ENCODE measurements at regions not wholly inside any gene's neighbourhood (a gene's known extent, or its start where the extent isn't known, plus 50 kb on each side); places are given as distances from the start of the nearest gene placed in this dataset.
"Not testable (repeated sequence)": the region's sequence is repeated elsewhere in the genome, so short reads cannot be mapped to it uniquely, and the experiment has no call there.

DNA sequence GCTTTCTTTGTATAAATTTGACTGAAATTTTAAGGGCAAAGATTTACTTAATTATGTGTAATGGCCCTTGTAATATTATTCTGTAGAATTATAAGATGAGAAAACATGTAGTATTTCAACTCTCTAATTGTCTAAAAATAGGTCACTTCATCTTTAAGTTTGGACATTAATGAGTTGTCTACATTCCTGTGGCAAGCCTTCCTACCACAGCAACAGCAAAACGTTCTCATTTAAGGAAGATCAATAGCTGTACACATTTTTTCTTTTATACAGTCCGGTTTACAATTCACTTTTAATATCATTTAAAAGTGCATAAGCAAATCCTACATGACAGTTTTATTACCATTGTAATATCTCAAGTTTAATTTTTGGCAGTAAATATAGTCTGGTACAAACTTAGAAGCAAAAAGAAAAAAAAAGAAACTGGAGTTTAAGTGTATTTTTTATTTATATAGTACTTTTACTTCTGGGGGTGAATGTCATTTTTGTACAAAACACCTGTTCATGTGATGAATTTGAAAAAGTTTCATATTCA, 501.8 kb downstream of the ZPLD1 start:
- DNase-seq (ENCODE audit: low read depth), result no peak
- TF ChIP-seq, protein P1, sequence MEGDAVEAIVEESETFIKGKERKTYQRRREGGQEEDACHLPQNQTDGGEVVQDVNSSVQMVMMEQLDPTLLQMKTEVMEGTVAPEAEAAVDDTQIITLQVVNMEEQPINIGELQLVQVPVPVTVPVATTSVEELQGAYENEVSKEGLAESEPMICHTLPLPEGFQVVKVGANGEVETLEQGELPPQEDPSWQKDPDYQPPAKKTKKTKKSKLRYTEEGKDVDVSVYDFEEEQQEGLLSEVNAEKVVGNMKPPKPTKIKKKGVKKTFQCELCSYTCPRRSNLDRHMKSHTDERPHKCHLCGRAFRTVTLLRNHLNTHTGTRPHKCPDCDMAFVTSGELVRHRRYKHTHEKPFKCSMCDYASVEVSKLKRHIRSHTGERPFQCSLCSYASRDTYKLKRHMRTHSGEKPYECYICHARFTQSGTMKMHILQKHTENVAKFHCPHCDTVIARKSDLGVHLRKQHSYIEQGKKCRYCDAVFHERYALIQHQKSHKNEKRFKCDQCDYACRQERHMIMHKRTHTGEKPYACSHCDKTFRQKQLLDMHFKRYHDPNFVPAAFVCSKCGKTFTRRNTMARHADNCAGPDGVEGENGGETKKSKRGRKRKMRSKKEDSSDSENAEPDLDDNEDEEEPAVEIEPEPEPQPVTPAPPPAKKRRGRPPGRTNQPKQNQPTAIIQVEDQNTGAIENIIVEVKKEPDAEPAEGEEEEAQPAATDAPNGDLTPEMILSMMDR (IDR thresholded peaks at IDR 0.05; ENCODE audit: insufficient read depth, low read depth, low read length, missing control alignments), result no peak
- no peak overlapping the region for H3K4me3 ChIP-seq (ENCODE audit: low read depth, low read length)

DNA sequence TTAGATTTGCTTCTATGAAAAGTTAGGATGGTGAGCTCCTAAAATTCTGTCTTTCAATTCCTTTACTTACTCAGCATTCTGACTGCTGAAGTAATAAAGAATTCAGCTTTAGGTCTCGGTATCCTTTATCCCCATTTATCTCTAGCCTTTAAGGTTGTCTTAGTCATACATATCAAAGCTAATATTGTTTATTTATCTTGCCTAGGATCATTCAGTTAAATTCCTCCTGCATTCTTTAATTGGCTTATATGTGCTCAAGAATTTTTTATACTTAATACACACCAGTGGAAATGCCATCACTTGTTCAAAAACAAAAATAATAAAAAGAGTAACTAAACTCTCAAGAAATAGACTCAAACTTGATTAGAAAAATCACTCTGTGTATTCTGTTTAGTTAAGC, 507.0 kb downstream of the ZPLD1 start:
- TF ChIP-seq, protein P1 (IDR thresholded peaks at IDR 0.05; ENCODE audit: insufficient read depth, low read depth, low read length, missing control alignments), result no peak
- H3K4me3 ChIP-seq (ENCODE audit: low read depth, low read length), result no peak overlapping the region
- no peak for DNase-seq (ENCODE audit: low read depth)

DNA sequence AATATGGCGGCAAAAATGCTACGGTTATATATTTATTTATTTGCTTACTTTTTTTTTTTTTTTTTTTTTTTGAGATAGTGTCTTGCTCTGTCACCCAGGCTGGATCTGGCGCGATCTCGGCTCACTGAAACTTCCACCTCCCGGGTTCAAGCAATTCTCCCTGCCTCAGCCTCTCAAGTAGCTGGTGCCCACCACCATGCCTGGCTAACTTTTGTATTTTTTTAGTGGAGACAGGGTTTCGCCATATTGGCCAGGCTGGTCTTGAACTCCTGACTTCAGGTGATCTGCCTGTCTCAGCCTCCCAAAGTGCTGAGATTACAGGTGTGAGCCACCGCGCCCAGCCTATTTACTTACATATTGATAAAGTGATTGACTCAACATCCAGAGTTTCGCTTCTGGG, 511.6 kb downstream of the ZPLD1 start:
- DNase-seq (ENCODE audit: low read depth); H3K4me3 ChIP-seq (ENCODE audit: low read depth, low read length): not testable (repeated sequence)

DNA sequence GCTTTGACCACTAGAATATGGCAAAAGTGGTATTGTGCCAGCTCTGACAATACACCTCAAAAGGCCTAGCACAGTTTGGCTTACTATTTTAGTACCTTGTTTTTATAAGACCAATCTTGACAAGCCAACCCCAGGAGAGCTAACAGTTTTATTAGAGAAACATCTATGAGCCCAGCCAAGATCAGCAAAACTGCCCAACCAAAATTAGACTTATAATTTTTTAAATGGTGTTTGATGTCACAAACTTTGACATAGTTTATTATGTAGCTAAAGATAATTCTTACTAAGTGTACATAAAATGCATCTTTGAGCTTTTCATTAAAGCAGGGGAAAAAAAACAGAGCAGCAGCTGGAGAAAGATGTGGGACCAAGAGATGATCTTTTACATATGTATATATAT, 537.5 kb downstream of the ZPLD1 start:
- DNase-seq (ENCODE audit: low read depth), result no peak
- H3K4me3 ChIP-seq (ENCODE audit: low read depth, low read length), result no peak overlapping the region
- TF ChIP-seq, protein P1 (IDR thresholded peaks at IDR 0.05; ENCODE audit: insufficient read depth, low read depth, low read length, missing control alignments), result no peak

DNA sequence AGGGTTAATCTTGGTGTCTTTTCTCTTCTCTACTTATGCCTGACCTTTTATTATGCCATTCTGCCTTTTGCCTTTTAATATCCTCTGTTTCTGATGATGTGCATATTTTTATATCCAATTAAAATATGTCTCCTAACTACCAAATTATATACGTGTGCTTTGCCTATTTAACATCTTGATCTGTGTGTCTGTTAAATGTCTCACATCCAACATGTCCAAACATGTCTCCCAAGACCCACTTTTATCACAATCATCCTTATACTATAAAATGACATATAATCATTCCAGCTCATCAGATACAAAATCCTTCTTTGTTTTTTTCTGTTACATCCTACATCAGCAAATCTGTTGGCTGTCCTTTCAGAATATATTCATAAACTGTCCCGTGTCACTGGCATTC, 539.5 kb downstream of the ZPLD1 start:
- TF ChIP-seq, protein P1 (IDR thresholded peaks at IDR 0.05; ENCODE audit: insufficient read depth, low read depth, low read length, missing control alignments), result no peak
- H3K4me3 ChIP-seq (ENCODE audit: low read depth, low read length), result no peak overlapping the region
- no peak for DNase-seq (ENCODE audit: low read depth)

DNA sequence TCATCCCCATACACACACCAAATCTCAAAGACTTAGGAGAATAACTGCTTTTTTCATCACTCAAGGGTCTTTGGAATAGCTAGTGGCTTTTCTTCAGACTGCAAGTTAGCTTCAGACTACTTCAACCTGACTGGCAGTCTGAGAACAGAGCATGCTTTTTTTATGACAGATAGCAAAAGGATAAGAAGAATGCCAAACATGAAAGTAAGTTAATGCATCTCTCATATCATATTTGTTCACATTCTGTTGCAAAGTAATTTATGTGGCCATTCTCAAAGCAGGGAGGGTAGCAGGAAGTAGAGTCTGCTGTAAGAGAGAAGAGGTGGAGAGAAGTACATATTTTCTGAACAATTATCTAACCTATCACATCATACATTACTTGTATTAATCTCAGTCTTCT, 544.4 kb downstream of the ZPLD1 start:
- DNase-seq (ENCODE audit: low read depth), result no peak

DNA sequence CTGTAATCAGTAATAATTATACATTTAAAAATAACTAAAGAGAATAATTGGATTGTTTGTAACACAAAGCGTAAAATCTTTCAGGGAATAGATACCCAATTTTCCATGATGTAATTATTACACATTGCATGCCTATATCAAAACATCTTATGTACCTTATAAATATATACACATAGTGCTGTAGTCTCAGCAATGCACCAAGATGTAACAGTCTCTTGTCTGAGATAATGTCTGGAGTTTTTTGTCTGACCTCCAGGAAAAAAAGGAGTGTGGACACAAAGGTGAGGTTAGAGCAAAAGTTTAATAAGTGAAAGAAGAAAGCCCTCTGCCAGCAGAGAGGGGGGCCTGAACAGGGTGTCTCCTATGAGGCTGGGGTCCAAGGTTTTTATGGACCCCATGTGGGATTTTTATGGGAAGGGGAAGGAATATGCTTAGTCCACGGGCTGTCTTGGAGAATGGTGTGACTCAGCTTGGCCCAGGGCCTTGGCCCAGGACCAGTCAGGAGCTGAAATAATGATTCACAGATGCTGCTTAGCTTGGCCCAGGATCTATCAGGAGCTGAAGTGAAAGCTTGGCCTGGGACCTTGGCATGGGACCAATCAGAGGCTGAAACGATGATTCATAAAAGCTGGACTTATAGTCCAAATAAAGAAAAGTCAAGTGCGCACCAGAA, 545.0 kb downstream of the ZPLD1 start:
- no peak overlapping the region for H3K4me3 ChIP-seq (ENCODE audit: low read depth, low read length)
- no peak for DNase-seq (ENCODE audit: low read depth)
- TF ChIP-seq, protein P1 (IDR thresholded peaks at IDR 0.05; ENCODE audit: insufficient read depth, low read depth, low read length, missing control alignments), result no peak

More for the DNA sequence above, 544.4 kb downstream of the ZPLD1 start:
- TF ChIP-seq, protein P1 (IDR thresholded peaks at IDR 0.05; ENCODE audit: insufficient read depth, low read depth, low read length, missing control alignments), result no peak
- no peak overlapping the region for H3K4me3 ChIP-seq (ENCODE audit: low read depth, low read length)
